Left ventricle myocardium inferior (tissue), 1 donor: ENCODE measurements at regions not wholly inside any gene's neighbourhood (a gene's known extent, or its start where the extent isn't known, plus 50 kb on each side); places are given as distances from the start of the nearest gene placed in this dataset.

Source experiments
- DNase-seq: peaks from one replicate; pipeline ENCODE4 v3.0.0-alpha.2; 2020
- H3K27ac ChIP-seq: fragments of 200-600 bp; replicated peaks from 2 replicates; pipeline ENCODE4 v1.8.0; 2021
- H3K27me3 ChIP-seq: fragments of 200-600 bp; 2 replicates; pipeline ENCODE4 v1.8.0; 2021; ENCODE audit warnings: low read depth
- H3K36me3 ChIP-seq: fragments of 200-600 bp; 2 replicates; pipeline ENCODE4 v1.8.0; 2021
- H3K4me1 ChIP-seq: fragments of 200-600 bp; 2 replicates; pipeline ENCODE4 v1.8.0; 2021
- H3K4me3 ChIP-seq: fragments of 200-600 bp; 2 replicates; pipeline ENCODE4 v1.8.0; 2021; ENCODE audit warnings: mild to moderate bottlenecking, moderate library complexity
- H3K9me3 ChIP-seq: fragments of 200-600 bp; replicated peaks from 2 replicates; pipeline ENCODE4 v1.8.0; 2021
- intact Hi-C: fragments of 100-400 bp; cut with micrococcal nuclease; formaldehyde crosslinking; loops from one replicate; pipeline ENCODE4 v1.11.0; 2022
- TF ChIP-seq, protein P1 (sequence below): fragments of 200-600 bp; IDR thresholded peaks from 2 replicates; pipeline ENCODE4 v1.8.0; 2021; ENCODE audit warnings: antibody characterized with exemption, mild to moderate bottlenecking, borderline replicate concordance
- donor health status: DM: no; HTN: yes; CAD: no; lungs with severe emphysema.

DNA sequence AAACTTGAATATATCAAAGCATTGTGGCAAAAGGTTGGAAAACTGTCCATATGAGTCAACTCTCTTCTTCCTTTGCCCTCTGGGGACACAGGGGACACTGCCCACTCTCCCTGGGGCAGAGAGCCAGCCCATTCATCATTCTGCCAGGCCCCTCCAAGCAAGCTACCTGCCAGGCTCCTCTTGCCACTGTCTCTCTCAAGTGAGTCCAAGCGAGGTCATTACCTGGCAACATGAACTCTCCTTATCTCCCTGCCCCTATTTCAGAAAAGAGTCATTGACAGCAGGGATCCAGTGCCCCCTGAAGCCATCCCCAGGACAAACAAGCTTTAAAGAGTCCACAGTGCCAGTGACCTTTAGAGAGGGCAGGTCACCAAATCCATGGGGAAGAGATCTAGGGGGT is 312.7 kb upstream of the PPARGC1A start:
- intact Hi-C loops = no loop called here
- no peak for DNase-seq

DNA sequence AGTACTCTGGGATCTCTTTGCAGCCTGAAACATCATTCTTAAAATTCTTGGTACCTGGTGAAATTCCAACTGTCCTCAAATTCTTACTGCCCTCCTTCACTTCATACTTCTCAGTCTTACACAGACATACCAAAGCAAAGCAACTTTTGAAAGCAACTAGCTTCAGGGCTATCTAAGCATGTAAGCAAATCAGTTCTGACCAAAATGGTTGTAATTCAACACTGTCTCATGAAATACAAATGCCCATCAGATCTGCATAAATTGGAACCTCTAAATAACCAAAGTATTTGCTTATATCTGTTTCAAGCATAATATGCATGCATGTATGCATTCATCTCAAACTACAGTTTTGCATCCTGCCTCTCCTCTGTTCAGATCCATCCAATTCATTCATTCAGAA is 308.1 kb upstream of the PPARGC1A start:
- no peak overlapping the region for H3K27ac ChIP-seq
- intact Hi-C loops = no loop called here

More for the DNA sequence above, 312.7 kb upstream of the PPARGC1A start:
- H3K4me3 ChIP-seq = no peak overlapping the region
- no peaks in the 10 kb centered on the region for H3K27me3 ChIP-seq
- H3K27ac ChIP-seq = no peak overlapping the region
- H3K36me3 ChIP-seq = no peaks in the 10 kb centered on the region
- H3K4me1 ChIP-seq = no peaks in the 10 kb centered on the region
- TF ChIP-seq, protein P1, sequence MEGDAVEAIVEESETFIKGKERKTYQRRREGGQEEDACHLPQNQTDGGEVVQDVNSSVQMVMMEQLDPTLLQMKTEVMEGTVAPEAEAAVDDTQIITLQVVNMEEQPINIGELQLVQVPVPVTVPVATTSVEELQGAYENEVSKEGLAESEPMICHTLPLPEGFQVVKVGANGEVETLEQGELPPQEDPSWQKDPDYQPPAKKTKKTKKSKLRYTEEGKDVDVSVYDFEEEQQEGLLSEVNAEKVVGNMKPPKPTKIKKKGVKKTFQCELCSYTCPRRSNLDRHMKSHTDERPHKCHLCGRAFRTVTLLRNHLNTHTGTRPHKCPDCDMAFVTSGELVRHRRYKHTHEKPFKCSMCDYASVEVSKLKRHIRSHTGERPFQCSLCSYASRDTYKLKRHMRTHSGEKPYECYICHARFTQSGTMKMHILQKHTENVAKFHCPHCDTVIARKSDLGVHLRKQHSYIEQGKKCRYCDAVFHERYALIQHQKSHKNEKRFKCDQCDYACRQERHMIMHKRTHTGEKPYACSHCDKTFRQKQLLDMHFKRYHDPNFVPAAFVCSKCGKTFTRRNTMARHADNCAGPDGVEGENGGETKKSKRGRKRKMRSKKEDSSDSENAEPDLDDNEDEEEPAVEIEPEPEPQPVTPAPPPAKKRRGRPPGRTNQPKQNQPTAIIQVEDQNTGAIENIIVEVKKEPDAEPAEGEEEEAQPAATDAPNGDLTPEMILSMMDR = no peak
- H3K9me3 ChIP-seq = no peaks in the 10 kb centered on the region

DNA sequence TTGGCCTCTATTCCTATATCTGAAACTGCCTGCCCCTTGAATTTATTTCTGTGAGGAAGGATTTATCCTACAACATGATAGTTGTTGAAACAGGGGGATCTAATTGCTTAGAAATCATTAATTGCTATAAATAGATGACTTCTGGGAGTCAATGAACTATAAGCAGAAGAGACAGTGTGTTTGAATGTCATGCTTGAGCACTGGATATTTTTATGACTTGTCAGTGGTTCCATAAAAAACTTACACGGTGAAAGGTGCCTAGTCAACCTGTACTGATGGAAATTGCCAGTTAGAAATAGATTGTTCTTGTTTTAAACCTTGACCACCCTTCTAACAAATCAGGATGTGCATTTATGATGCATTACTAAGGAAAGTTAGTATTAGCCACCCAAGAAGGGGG is 306.9 kb upstream of the PPARGC1A start:
- no peak overlapping the region for H3K4me3 ChIP-seq
- DNase-seq = no peak
- no peaks in the 10 kb centered on the region for H3K27me3 ChIP-seq
- peak overlapping the region; percentile 57 for H3K27ac ChIP-seq
- intact Hi-C loops = no loop called here
- TF ChIP-seq, protein P1 = no peak
- H3K9me3 ChIP-seq = no peaks in the 10 kb centered on the region
- H3K4me1 ChIP-seq = peaks cover 10% of the 10 kb centered on the region
- H3K36me3 ChIP-seq = no peaks in the 10 kb centered on the region

More for the DNA sequence above, 308.1 kb upstream of the PPARGC1A start:
- H3K36me3 ChIP-seq = no peaks in the 10 kb centered on the region
- no peak overlapping the region for H3K4me3 ChIP-seq
- H3K4me1 ChIP-seq = peaks cover 10% of the 10 kb centered on the region
- TF ChIP-seq, protein P1 = no peak
- H3K9me3 ChIP-seq = no peaks in the 10 kb centered on the region
- DNase-seq = no peak
- no peaks in the 10 kb centered on the region for H3K27me3 ChIP-seq

DNA sequence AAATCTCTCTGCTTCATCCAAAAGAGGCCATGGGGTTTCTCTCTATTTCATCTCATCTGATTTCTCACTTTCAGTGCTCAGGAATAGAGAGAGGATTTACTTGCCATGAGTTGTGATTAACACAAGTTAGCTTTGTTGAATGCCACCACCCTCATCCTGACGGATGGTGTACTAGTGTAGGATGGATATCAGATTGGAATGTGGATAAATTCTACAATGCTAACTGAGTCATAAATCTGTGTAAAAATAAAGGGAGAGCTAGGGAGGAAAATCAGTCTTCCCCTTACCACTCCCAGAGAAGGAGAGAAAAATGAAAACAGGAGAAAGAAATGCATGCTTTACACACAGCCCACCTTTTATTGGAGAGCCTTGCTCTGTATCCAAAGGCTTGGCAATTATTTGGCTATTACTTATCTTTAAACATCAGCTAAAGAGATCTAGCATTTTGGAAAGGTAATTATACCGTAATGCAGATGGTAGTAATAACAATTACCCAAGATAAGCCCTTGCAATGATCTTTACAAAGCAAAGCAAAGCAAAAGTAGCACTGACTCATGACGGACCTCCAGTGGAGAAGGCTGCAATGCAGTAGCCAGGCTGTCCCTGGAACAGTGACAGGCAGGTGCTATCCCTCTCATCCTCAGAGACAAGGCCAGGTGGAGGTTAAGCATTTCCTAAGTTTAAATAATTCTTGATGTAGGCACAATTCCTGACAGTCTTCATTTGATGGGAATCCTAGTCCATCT is 306.3 kb upstream of the PPARGC1A start:
- TF ChIP-seq, protein P1 = peak; percentile 50
- DNase-seq = no peak
- H3K27ac ChIP-seq = peak overlapping the region; percentile 57
- no peaks in the 10 kb centered on the region for H3K27me3 ChIP-seq
- intact Hi-C loops = no loop called here
- H3K9me3 ChIP-seq = no peaks in the 10 kb centered on the region
- peaks cover 10% of the 10 kb centered on the region for H3K4me1 ChIP-seq
- no peak overlapping the region for H3K4me3 ChIP-seq
- H3K36me3 ChIP-seq = no peaks in the 10 kb centered on the region

DNA sequence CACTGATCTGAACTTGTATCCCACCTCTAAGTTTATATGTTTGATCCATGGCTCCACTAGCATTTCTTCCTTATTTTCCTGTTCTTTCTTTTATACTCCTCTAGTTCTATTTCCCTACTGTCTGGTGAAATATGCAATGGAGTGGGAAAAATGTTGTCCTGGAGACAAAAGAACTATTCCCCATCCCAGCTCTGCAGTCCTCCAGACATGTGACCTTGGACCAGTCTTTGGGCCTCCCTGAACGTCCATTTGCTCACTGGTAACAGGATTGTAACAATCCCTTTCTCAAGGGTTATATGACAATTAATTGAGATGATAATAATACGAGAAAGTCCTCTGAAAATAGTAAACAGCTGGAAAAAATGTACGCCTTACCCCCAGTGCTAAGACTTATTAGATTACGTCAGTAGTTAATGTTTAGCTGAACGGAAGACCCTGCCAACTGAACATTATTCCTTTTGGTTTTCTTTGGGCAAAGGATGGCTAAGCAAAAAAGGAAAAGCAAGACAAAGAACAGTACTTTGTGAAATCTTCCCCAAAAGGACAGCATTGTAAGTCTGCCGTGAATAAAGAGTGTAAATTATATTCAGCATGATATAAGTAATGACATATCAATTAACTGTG is 302.3 kb upstream of the PPARGC1A start:
- Histone ChIP-seq H3K9me3 (no peaks in the 10 kb centered on the region), H3K27me3 (no peaks in the 10 kb centered on the region), H3K27ac (no peak overlapping the region), H3K4me1 (peaks cover 8% of the 10 kb centered on the region), H3K36me3 (no peaks in the 10 kb centered on the region), H3K4me3 (no peak overlapping the region)
- DNase-seq = no peak
- TF ChIP-seq, protein P1 = no peak
- intact Hi-C loops = no loop called here
